Middle frontal gyrus (tissue), 1 donor: ENCODE measurements at regions not wholly inside any gene's neighbourhood (a gene's known extent, or its start where the extent isn't known, plus 50 kb on each side); places are given as distances from the start of the nearest gene placed in this dataset.

ENCODE experiments used
- DNase-seq: peaks from one replicate; pipeline ENCODE4 v3.0.0-alpha.2; 2015; ENCODE audit warnings: low spot score; ENCODE audit errors: extremely low spot score

- no peak for DNase-seq
These were observed 113.7 kb upstream of the ZNF507 start for GRCh38 chr19:32231691-32232090.

DNA sequence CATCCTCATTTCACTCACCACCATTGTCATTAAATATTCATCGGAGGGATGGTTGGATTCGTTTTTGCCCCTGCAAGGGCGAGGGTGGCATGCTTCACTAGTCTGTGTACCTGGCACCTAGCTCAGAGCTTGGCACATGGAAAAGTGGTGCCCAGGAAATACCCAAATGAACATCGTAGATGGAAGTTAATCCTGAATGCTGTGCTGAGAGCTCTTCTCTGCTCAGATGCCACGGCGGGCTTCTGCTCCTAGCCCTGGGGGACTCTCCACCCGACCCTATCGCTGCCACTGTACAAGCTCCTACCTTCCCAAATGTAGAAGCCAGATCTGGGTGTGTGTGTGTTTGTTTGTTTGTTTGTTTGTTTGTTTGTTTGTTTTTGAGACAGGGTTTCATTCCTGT, 113.0 kb upstream of the ZNF507 start:
- no peak for DNase-seq

DNA sequence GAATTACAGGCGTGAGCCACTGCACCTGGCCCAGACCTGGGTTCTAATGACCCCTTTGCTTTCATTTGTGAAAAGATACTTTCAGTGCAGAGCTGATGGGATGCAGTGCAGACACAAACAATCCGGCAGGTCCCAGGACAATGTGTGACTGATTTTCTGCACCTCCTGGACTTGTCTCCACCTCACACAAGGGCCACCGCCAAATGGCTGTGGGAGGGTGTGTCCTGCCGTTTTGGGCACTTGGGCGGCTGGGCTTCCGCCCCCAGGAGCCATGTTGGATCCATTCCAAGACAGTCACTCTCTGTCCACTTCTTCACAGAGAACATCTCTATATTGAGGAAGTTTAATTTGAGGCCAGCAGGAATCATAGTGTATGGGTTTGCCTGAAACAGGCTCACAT, 112.3 kb upstream of the ZNF507 start:
- no peak for DNase-seq

DNA sequence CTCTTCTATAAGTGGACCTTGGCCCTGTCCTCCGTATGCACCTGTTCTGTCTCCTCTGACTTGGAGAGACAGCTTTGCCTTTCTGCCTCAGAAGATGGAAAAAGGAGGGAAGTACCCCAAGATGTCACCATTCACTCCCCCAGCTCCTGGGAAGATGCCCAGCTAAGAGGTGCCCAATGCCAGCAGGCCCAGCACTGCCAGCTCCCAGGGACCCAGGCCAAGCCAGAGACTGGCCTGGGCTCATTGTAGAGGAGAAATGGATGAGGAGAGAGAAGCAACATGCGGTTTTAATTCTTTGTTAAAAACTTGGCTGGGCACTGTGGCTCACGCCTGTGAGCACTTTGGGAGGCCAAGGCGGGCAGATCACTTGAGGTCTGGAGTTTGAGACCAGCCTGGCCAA, 111.5 kb upstream of the ZNF507 start:
- no peak for DNase-seq

DNA sequence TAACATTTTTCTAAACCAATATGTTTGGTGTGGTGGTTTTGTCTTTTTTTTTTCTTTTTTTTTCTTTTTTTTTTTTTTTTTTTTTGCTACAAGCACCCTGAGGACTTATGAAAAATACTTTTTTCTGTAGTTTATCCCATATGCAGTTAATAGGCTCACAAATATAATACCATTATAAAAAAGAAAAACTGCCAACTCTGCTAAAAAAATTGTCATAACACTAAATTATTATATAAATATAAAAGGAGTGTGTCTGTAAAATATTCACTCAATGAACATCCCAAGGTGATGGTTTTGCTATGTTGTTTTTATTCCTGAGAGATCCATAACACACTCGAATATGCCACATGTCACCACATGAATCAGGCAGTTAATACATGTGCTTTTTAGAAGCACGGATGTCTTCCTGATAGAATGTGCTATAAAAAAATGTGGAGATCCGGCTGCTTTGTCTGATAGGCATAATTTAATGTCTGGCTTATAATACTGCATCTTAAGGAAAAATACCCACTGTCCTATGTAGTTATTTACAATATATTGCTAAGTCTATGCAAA, 110.7 kb upstream of the ZNF507 start:
- no peak for DNase-seq

GRCh38 chr19:32238076-32238475, 107.3 kb upstream of the ZNF507 start:
- no peak for DNase-seq

DNA sequence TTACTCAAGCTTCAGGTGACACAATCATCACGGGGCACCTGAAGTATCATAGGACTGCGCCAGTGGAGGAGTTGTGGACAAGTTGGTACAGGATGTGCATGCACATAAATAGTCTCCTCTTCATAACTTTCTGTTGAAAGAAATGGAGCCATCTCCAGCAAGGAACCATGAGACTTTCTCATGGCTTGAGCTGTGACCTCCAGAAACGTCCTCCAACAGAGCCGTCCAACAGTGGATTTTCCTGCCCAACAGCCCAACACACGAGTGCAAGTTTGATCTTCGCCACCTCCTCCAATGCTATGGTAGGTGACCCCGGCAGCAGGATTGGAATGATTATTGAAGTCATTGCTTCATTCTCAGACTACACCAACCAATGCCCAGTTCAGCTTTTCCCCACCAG, 105.1 kb upstream of the ZNF507 start:
- DNase-seq: no peak

DNA sequence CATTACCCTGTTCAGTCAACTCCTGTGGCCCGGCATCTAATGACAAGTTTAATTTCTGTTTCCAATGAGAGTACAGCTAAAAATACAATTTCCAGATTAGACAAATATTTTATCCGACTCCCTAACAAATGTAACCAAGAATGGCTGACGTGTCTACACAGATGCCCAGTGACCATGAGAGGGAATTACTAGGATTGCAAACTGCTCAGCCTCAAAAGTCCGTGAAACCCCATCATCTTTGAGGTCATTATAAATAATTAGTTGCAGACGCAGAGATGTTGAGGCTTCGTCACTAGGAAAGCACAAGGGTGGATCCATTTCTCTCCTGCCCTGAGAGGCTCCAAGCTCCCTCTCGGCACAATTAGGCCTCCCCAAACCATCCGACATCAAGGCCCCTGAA, 104.1 kb upstream of the ZNF507 start:
- no peak for DNase-seq

DNA sequence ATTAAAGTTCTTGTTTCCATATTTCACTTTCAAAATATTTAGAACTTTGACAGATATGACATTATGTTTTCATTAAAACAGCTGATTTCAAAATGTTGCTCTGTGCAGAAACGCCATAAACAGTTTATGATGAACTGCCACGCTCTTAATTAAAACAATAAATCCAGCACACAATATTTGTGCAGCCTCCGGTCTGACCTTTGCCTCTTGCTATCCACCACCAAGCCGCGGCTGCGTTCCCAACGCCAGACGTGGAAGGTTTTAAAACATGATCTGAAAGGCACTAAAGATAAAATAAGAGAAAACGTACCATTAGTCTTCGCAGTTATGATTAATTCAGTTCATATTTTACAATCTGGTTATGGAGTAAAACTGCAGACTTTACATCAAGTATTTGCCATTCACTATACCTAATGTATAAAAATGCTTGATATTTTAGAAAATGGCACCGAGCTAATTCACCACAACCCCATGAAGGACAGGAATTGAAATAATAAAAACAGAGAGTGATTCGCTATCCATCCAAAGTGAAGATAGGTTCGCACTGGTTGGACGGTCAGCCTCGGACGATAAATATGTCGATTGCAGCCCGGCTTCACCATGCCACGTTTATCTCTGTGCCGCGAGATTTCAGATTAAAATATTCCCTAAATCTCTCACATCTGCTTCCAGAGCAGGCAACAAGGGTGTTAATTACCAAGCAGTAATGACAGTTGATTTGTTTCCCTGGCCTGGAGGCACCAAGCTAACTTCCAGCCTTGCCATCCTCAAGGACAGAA, 103.3 kb upstream of the ZNF507 start:
- DNase-seq: no peak

DNA sequence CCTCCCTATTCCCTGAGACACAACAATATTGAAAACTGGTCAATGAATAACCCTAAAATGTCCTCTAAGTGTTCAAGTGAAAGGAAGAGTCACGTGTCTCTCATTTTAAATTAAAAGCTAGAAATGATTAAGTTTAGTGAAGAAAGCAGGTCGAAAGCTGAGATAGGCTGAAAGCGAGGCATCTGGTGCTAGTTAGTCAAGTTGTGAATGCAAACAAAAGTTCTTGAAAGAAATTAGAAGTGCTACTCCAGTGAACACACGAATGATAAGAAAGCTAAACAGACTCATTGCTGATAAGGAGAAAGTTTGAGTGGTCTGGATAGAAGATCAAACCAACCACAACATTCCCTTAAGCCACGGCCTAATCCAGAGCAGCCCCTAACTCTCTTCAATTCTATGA, 99.4 kb upstream of the ZNF507 start:
- no peak for DNase-seq

DNA sequence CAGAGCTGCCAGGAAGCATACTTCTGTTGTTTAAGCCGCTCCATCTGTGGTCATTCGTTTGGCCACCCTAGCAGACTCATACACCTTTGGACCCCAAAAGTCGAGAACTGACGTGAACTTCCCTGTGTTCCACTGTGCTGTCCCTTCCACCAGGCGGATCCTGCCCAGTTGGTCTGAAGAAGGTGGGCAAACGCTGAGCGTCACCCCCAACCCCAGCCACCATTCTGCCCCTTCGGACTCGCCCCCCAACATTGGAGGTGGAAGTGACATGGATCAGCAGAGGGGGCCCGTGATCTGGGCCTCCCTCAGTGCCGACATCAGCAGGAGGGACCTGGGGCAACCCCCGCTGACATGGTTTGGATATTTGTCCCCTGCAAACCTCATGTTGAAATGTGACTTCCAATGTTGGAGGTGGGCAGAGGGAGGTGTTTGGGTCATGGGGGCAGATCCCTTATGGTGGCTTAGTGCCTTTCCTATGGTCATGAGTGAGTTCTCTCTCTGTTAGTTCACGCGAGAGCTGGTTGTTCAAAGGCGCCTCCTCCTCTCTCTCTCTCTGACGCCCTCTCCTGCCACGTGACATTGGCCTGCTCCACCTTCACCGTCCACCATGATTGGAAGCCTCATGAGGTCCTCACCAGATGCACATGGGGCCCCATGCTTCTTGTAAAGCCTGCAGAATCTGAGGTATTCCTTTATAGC, 93.6 kb upstream of the ZNF507 start:
- DNase-seq: no peak

GRCh38 chr19:32252333-32252669, 93.1 kb upstream of the ZNF507 start:
- no peak for DNase-seq

DNA sequence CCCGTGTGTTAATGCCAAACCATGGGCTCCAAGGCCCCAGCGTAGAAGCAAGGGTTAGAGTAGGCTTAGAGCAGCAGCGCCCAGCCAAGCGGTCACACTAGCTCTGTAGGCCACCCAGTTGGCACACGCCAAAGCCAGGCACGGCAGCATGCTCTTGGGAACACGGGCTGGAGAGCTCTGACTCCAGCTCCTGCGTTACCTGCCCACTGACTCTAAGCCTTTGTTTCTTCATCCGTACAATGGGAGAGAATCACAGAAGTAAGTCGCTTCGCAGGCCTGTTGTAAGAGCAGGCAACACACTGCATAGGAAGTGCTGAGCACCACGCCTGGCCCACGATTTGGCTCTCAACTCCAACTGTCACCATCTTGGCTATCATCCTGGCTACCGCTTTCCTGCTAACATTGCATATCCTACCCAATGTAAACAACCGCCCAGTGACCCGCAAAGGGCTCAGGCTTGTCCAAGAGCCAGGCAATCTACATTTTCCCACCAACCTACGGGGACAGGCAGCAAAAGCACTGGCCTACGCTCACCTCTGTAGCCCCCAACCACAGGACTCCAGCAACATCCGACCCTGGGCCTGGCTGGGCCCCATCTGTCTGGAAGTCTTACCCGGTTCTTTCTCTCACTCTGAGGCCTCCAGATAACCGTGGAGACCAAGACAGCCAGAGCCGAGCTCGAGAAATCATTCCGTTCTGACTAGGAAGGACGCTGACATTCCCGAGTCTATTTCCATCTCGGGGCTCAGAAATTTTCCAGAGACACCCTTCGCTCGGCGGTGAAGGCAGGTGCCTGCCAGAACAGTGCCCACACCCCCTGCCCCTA, 91.5 kb upstream of the ZNF507 start:
- DNase-seq: no peak

DNA sequence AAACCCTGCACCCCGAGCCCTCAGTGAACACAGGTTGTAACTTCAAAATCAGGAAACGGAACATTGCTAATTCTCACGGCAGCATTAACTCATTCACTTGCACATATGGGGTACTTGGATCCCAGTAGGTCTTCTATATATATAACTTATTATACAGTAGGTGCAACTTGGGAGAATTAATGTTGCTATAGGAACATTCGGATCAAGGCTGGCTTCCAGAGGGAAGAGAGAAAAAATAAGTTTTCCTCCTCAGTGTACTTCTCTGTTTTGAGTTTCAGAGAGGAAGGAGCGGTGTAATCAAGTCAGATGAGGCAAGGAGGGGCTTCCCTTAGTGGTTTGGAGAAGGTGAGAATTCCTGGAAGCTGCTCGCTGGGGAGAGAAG, 90.9 kb upstream of the ZNF507 start:
- no peak for DNase-seq

DNA sequence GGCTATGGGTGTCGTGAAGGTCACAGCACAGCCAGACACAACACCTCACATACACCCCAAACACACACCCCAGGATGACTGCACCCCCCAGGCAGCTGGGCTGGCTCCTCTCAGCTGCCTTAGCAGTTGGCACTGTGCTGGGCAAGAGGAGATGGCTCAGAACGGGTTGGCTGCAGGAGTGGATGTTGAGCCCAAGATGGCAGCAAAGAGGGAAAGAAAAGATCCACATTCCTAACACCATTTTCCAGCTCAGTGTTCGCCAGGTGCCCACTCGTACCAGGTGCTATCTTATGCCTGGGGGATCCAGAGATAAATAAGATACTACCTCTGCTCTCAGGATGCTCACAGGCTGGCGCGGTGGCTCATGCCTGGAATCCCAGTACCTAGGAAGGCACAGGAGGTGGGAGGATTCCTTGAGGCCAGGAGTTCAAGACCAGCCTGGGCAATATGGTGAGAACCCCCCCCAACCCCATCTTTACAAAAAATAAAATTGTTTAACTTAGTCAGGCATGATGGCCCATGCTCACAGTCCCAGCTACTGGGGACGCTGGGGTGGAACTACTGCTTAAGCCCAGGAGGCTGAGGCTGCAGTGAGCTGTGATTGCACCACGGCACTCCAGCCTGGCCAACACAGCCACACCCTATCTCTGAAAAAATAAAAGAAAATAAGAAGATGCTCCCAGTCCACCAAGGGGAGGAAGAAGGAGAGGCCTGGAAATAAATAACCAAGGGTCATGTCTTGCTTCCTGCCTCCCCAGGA, 89.7 kb upstream of the ZNF507 start:
- no peak for DNase-seq

DNA sequence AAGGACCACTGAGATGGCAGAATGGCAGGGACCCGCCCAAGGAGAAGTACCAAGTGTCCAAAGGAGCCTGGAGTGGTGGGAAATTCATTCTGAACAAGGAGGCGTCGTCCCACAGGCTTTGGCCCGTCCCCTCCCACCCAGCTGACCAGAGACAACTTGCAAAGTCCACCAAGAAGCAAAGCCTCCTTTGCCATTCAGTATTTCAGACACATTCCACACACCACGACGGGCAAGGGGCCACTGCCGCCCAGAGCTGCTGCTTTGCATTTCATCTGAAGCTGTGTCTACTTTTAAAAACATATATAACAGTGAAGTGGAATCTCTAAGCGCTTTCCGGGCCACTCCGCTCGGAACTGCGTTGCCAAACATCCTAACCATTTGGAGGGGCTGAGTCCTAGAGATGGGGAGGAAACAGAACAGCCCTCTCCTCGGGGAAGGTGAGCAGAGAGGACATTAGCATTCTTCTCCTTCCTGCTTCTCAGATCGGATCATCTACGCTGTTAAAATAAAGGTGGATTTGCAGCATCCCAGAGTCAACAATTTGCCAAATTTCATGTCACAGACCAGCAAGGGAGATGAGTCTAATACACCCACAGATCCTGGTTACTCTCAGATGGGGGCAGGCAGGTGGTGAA, 89.0 kb upstream of the ZNF507 start:
- no peak for DNase-seq

- no peak for DNase-seq
These were observed 87.9 kb upstream of the ZNF507 start for GRCh38 chr19:32257326-32258073.

GRCh38 chr19:32258167-32258566, 87.2 kb upstream of the ZNF507 start:
- no peak for DNase-seq

DNA sequence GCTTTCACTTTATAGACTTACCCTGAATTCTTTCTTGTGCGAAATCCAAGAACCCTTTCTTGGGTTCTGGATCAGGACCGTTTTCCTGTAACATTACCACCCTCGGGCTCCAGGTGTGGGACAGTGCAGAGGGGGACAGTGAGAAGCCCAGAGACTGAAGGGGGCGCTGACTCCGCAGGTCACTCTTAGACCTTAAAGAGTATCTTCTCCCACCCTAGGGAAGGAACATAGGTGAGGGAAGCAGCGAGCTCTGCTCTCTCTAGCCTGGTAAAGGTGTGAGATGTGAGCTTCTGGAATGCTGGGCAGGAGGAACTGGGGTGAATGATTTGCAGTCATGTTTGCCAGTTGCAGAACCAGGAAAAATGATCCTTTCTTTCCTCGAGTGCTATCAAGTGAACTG, 80.8 kb upstream of the ZNF507 start:
- no peak for DNase-seq

DNA sequence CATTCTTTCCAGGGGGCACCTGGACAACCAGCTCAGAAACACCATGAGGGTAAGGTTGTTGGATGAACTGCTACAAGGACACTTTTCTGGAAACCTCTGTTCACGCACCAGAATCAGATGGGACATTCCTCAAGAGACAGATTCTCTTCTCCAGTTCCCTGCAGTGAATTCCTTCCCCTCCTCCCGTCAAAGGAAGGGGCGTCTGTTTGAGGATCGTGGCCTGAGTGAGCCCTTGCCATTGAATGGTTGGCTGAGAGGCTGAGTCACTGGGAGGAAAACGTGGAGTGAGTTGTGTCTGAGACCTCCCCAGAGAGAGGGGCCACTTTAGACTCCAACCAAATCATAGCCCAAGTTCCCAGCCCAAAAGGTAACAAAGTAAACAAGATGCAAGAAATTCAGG, 79.4 kb upstream of the ZNF507 start:
- DNase-seq: no peak
